ENCODE measurements at regions not wholly inside any gene's neighbourhood (a gene's known extent, or its start where the extent isn't known, plus 50 kb on each side); places are given as distances from the start of the nearest gene placed in this dataset.

GRCh38 chr4:165765053-165765452 lies 108.0 kb upstream of the TLL1 start:
- ATAC-seq (ENCODE audit: low read depth) = peak; percentile 72
- H3K4me3 ChIP-seq (ENCODE audit: severe bottlenecking) = no peak overlapping the region
- no peaks in the 10 kb centered on the region for H3K27me3 ChIP-seq (ENCODE audit: insufficient read depth, poor library complexity, severe bottlenecking)
- no peaks in the 10 kb centered on the region for H3K36me3 ChIP-seq (ENCODE audit: low read depth)
- TF ChIP-seq CTCF (IDR thresholded peaks at IDR 0.05; ENCODE audit: poor library complexity, severe bottlenecking) = no peak
- peaks cover 6% of the 10 kb centered on the region for H3K4me1 ChIP-seq (ENCODE audit: insufficient read depth, poor library complexity, severe bottlenecking)
- H3K9me3 ChIP-seq (ENCODE audit: severe bottlenecking) = no peaks in the 10 kb centered on the region
- no peak for DNase-seq (ENCODE audit: low spot score)
- no peak overlapping the region for H3K27ac ChIP-seq (ENCODE audit: poor library complexity, severe bottlenecking)

GRCh38 chr4:165766018-165766417 lies 107.0 kb upstream of the TLL1 start:
- peaks cover 6% of the 10 kb centered on the region for H3K4me1 ChIP-seq (ENCODE audit: insufficient read depth, poor library complexity, severe bottlenecking)
- H3K4me3 ChIP-seq (ENCODE audit: severe bottlenecking) = no peak overlapping the region
- H3K27ac ChIP-seq (ENCODE audit: poor library complexity, severe bottlenecking) = no peak overlapping the region
- no peaks in the 10 kb centered on the region for H3K27me3 ChIP-seq (ENCODE audit: insufficient read depth, poor library complexity, severe bottlenecking)
- H3K36me3 ChIP-seq (ENCODE audit: low read depth) = no peaks in the 10 kb centered on the region
- no peaks in the 10 kb centered on the region for H3K9me3 ChIP-seq (ENCODE audit: severe bottlenecking)
- no peak for TF ChIP-seq CTCF (IDR thresholded peaks at IDR 0.05; ENCODE audit: poor library complexity, severe bottlenecking)
- ATAC-seq (ENCODE audit: low read depth) (no peak), DNase-seq (ENCODE audit: low spot score) (no peak)

GRCh38 chr4:165766976-165767375 lies 106.1 kb upstream of the TLL1 start:
- no peaks in the 10 kb centered on the region for H3K27me3 ChIP-seq (ENCODE audit: insufficient read depth, poor library complexity, severe bottlenecking)
- ATAC-seq (ENCODE audit: low read depth) (no peak), DNase-seq (ENCODE audit: low spot score) (no peak)
- H3K9me3 ChIP-seq (ENCODE audit: severe bottlenecking) = no peaks in the 10 kb centered on the region
- no peak overlapping the region for H3K27ac ChIP-seq (ENCODE audit: poor library complexity, severe bottlenecking)
- H3K36me3 ChIP-seq (ENCODE audit: low read depth) = no peaks in the 10 kb centered on the region
- H3K4me3 ChIP-seq (ENCODE audit: severe bottlenecking) = no peak overlapping the region
- TF ChIP-seq CTCF (IDR thresholded peaks at IDR 0.05; ENCODE audit: poor library complexity, severe bottlenecking) = no peak
- H3K4me1 ChIP-seq (ENCODE audit: insufficient read depth, poor library complexity, severe bottlenecking) = peaks cover 6% of the 10 kb centered on the region

- H3K4me1 ChIP-seq (ENCODE audit: insufficient read depth, poor library complexity, severe bottlenecking) = peaks cover 6% of the 10 kb centered on the region
- H3K36me3 ChIP-seq (ENCODE audit: low read depth) = no peaks in the 10 kb centered on the region
- TF ChIP-seq CTCF (IDR thresholded peaks at IDR 0.05; ENCODE audit: poor library complexity, severe bottlenecking) = no peak
- ATAC-seq (ENCODE audit: low read depth) = no peak
- no peaks in the 10 kb centered on the region for H3K9me3 ChIP-seq (ENCODE audit: severe bottlenecking)
- H3K27me3 ChIP-seq (ENCODE audit: insufficient read depth, poor library complexity, severe bottlenecking) = no peaks in the 10 kb centered on the region
- no peak for DNase-seq (ENCODE audit: low spot score)
- H3K27ac ChIP-seq (ENCODE audit: poor library complexity, severe bottlenecking) = no peak overlapping the region
- no peak overlapping the region for H3K4me3 ChIP-seq (ENCODE audit: severe bottlenecking)
These were observed 105.4 kb upstream of the TLL1 start for GRCh38 chr4:165767671-165768070.

GRCh38 chr4:165768281-165768680 lies 104.8 kb upstream of the TLL1 start:
- H3K36me3 ChIP-seq (ENCODE audit: low read depth) = no peaks in the 10 kb centered on the region
- no peaks in the 10 kb centered on the region for H3K27me3 ChIP-seq (ENCODE audit: insufficient read depth, poor library complexity, severe bottlenecking)
- H3K4me1 ChIP-seq (ENCODE audit: insufficient read depth, poor library complexity, severe bottlenecking) = peaks cover 6% of the 10 kb centered on the region
- no peak overlapping the region for H3K27ac ChIP-seq (ENCODE audit: poor library complexity, severe bottlenecking)
- DNase-seq (ENCODE audit: low spot score) (no peak), ATAC-seq (ENCODE audit: low read depth) (no peak)
- no peak overlapping the region for H3K4me3 ChIP-seq (ENCODE audit: severe bottlenecking)
- no peaks in the 10 kb centered on the region for H3K9me3 ChIP-seq (ENCODE audit: severe bottlenecking)
- TF ChIP-seq CTCF (IDR thresholded peaks at IDR 0.05; ENCODE audit: poor library complexity, severe bottlenecking) = no peak

Measured in RWPE2 (cell line).